ENCODE measurements at regions not wholly inside any gene's neighbourhood (a gene's known extent, or its start where the extent isn't known, plus 50 kb on each side); places are given as distances from the start of the nearest gene placed in this dataset.

- no peak for DNase-seq (ENCODE audit: low spot score)
- TF ChIP-seq CTCF (IDR thresholded peaks at IDR 0.05) = no peak
- no peak overlapping the region for H3K27ac ChIP-seq
Measured at GRCh38 chr1:239802275-239802674, 289.4 kb upstream of the FMN2 start.

GRCh38 chr1:239803781-239804180 lies 287.9 kb upstream of the FMN2 start:
- DNase-seq (ENCODE audit: low spot score) = no peak
- H3K4me3 ChIP-seq = no peak overlapping the region
- no peak for TF ChIP-seq CTCF (IDR thresholded peaks at IDR 0.05)
- H3K27ac ChIP-seq = no peak overlapping the region

More at GRCh38 chr1:239802275-239802674, 289.4 kb upstream of the FMN2 start:
- no peak overlapping the region for H3K4me3 ChIP-seq

GRCh38 chr1:239804266-239804665 lies 287.4 kb upstream of the FMN2 start:
- H3K4me3 ChIP-seq = no peak overlapping the region
- TF ChIP-seq CTCF (IDR thresholded peaks at IDR 0.05) = no peak
- no peak overlapping the region for H3K27ac ChIP-seq
- DNase-seq (ENCODE audit: low spot score) = no peak

GRCh38 chr1:239805042-239805441 lies 286.6 kb upstream of the FMN2 start:
- DNase-seq (ENCODE audit: low spot score) = no peak
- TF ChIP-seq CTCF (IDR thresholded peaks at IDR 0.05) = no peak
- Histone ChIP-seq H3K4me3 (no peak overlapping the region), H3K27ac (no peak overlapping the region)

GRCh38 chr1:239805851-239806772 lies 285.6 kb upstream of the FMN2 start:
- H3K27ac ChIP-seq = peak overlapping the region in 1 of 2 donors; percentile 42
- no peak for TF ChIP-seq CTCF (IDR thresholded peaks at IDR 0.05)
- H3K4me3 ChIP-seq = peak overlapping the region; percentile 35
- DNase-seq (ENCODE audit: low spot score) = no peak

GRCh38 chr1:239806897-239807296 lies 284.8 kb upstream of the FMN2 start:
- DNase-seq (ENCODE audit: low spot score) = no peak
- no peak overlapping the region for H3K4me3 ChIP-seq
- no peak overlapping the region for H3K27ac ChIP-seq
- no peak for TF ChIP-seq CTCF (IDR thresholded peaks at IDR 0.05)

GRCh38 chr1:239807361-239807760 lies 284.3 kb upstream of the FMN2 start:
- no peak for TF ChIP-seq CTCF (IDR thresholded peaks at IDR 0.05)
- no peak overlapping the region for H3K4me3 ChIP-seq
- DNase-seq (ENCODE audit: low spot score) = no peak
- no peak overlapping the region for H3K27ac ChIP-seq
